WTC11 (cell line): ENCODE measurements at regions not wholly inside any gene's neighbourhood (a gene's known extent, or its start where the extent isn't known, plus 50 kb on each side); places are given as distances from the start of the nearest gene placed in this dataset.

Experiments
- ATAC-seq: fragments of 200-7000 bp; cut with Tn5 transposase; 2 replicates; pipeline ENCODE4 v1.10.0; 2021; ENCODE audit warnings: mild to moderate bottlenecking, moderate library complexity
- CTCF ChIA-PET: fragments of 300-600 bp; sonication (Branson Sonifier 250); formaldehyde crosslinking; loops from one replicate; lab custom pipeline; 2021; ENCODE audit warnings: antibody characterized with exemption; lab: Charles Lee
- POLR2A ChIA-PET: fragments of 350-600 bp; sonication (Branson Sonifier 250); formaldehyde crosslinking; loops from one replicate; lab custom pipeline; 2021; ENCODE audit warnings: antibody characterized with exemption; lab: Charles Lee
- DNase-seq: peaks from one replicate; pipeline ENCODE4 v3.0.0; 2021; ENCODE audit warnings: low spot score
- H3K27ac Mint-ChIP-seq: 2 replicates; pipeline ENCODE4 v1.8.0; 2021; ENCODE audit warnings: mixed read lengths
- H3K27me3 Mint-ChIP-seq: 2 replicates; pipeline ENCODE4 v1.8.0; 2021; ENCODE audit warnings: low read depth, mild to moderate bottlenecking, moderate library complexity, mixed read lengths
- H3K36me3 Mint-ChIP-seq: 2 replicates; pipeline ENCODE4 v1.8.0; 2021; ENCODE audit warnings: mixed read lengths
- H3K4me1 Mint-ChIP-seq: 2 replicates; pipeline ENCODE4 v1.8.0; 2022; ENCODE audit warnings: mixed read lengths
- H3K4me3 Mint-ChIP-seq: 2 replicates; pipeline ENCODE4 v1.8.0; 2021; ENCODE audit warnings: mild to moderate bottlenecking, moderate library complexity, mixed read lengths
- H3K9me3 Mint-ChIP-seq: 2 replicates; pipeline ENCODE4 v1.8.0; 2021; ENCODE audit warnings: mixed read lengths
- AR ChIP-seq: fragments of 250-450 bp; sonication (Bioruptor Pico); IDR thresholded peaks from 2 replicates; pipeline ENCODE4 v1.9.0; 2021; ENCODE audit warnings: mild to moderate bottlenecking
- ARID4B ChIP-seq: sonication (generic); formaldehyde crosslinking; IDR thresholded peaks from 2 replicates; pipeline ENCODE4 v1.8.0; 2023; ENCODE audit warnings: missing genetic modification reagents, mild to moderate bottlenecking, borderline replicate concordance
- FOXJ3 ChIP-seq: sonication (generic); formaldehyde crosslinking; IDR thresholded peaks from 2 replicates; pipeline ENCODE4 v1.9.0; 2021; ENCODE audit warnings: missing genetic modification reagents, mild to moderate bottlenecking, borderline replicate concordance
- GTF2I ChIP-seq: fragments of 250-450 bp; sonication (Bioruptor Pico); conservative IDR thresholded peaks from 2 replicates; pipeline ENCODE4 v1.4.0; 2021; ENCODE audit warnings: mild to moderate bottlenecking
- MLX ChIP-seq: sonication (generic); formaldehyde crosslinking; IDR thresholded peaks from 2 replicates; pipeline ENCODE4 v1.8.1; 2023; ENCODE audit warnings: mild to moderate bottlenecking, missing genetic modification reagents, moderate library complexity
- MYBL2 ChIP-seq: sonication (generic); formaldehyde crosslinking; IDR thresholded peaks from 2 replicates; pipeline ENCODE4 v1.8.1; 2023; ENCODE audit warnings: mild to moderate bottlenecking, moderate library complexity, missing genetic modification reagents
- NFYB ChIP-seq: sonication (generic); formaldehyde crosslinking; conservative IDR thresholded peaks from 2 replicates; pipeline ENCODE4 v1.8.0; 2022; ENCODE audit warnings: low read depth, missing genetic modification reagents
- TCF7 ChIP-seq: sonication (generic); formaldehyde crosslinking; IDR thresholded peaks from 2 replicates; pipeline ENCODE4 v1.8.0; 2022; ENCODE audit warnings: mild to moderate bottlenecking, low read depth, missing genetic modification reagents, moderate library complexity
- TEAD1 ChIP-seq: sonication (generic); formaldehyde crosslinking; IDR thresholded peaks from 2 replicates; pipeline ENCODE4 v1.8.0; 2022; ENCODE audit warnings: mild to moderate bottlenecking, missing genetic modification reagents
- ZBTB21 ChIP-seq: sonication (generic); formaldehyde crosslinking; IDR thresholded peaks from 2 replicates; pipeline ENCODE4 v1.8.1; 2023; ENCODE audit warnings: mild to moderate bottlenecking, missing genetic modification reagents, borderline replicate concordance
- ZNF671 ChIP-seq: fragments of 250-450 bp; sonication (Bioruptor Pico); IDR thresholded peaks from 2 replicates; pipeline ENCODE4 v1.8.0; 2021; ENCODE audit warnings: mild to moderate bottlenecking

GRCh38 chr9:81416476-81417298 lies 272.7 kb downstream of the TLE1 start:
- Mint-ChIP-seq H3K4me1 (no peaks in the 10 kb centered on the region), H3K36me3 (0 out of 2 replicates have a peak, but pooled peaks cover 6% of the 10 kb centered on the region), H3K27me3 (no peaks in the 10 kb centered on the region), H3K4me3 (no peak overlapping the region), H3K9me3 (peaks cover 14% of the 10 kb centered on the region), H3K27ac (no peak overlapping the region)
- ATAC-seq (no peak), DNase-seq (no peak)
- ChIA-PET POLR2A (no interaction called here), CTCF (no interaction called here)
- no peak for TF ChIP-seq ZNF671 (CRISPR knock-in tag)
- no peak for TF ChIP-seq GTF2I (CRISPR knock-in tag)
- no peak for TF ChIP-seq TCF7 (CRISPR knock-in tag)
- no peak for TF ChIP-seq ARID4B
- TF ChIP-seq AR (CRISPR knock-in tag), result no peak

- Mint-ChIP-seq H3K9me3 (peaks cover 2% of the 10 kb centered on the region; the same call in 1 of the 2 replicates), H3K4me3 (no peak overlapping the region), H3K27ac (no peak overlapping the region), H3K36me3 (0 out of 2 replicates have a peak, but pooled peaks cover 2% of the 10 kb centered on the region), H3K4me1 (no peaks in the 10 kb centered on the region), H3K27me3 (no peaks in the 10 kb centered on the region)
- POLR2A ChIA-PET, result no interaction called here
- no peak for TF ChIP-seq NFYB (CRISPR knock-in tag)
- no peak for TF ChIP-seq TEAD1
- no peak for TF ChIP-seq FOXJ3 (CRISPR knock-in tag)
- CTCF ChIA-PET, result no interaction called here
- DNase-seq (no peak), ATAC-seq (no peak)
Measured at GRCh38 chr9:81414836-81415235, 274.5 kb downstream of the TLE1 start.

- ChIA-PET POLR2A (no interaction called here), CTCF (no interaction called here)
- Mint-ChIP-seq H3K4me3 (no peak overlapping the region), H3K27ac (no peak overlapping the region), H3K9me3 (no peaks in the 10 kb centered on the region), H3K36me3 (no peaks in the 10 kb centered on the region), H3K4me1 (no peaks in the 10 kb centered on the region), H3K27me3 (no peaks in the 10 kb centered on the region)
- TF ChIP-seq MYBL2 (CRISPR knock-in tag) (no peak), MLX (CRISPR knock-in tag) (no peak), ZBTB21 (CRISPR knock-in tag) (no peak)
- DNase-seq, result no peak
- ATAC-seq, result no peak
Measured at GRCh38 chr9:81411961-81412360, 277.4 kb downstream of the TLE1 start.
